MV-4-11 (cell line): ENCODE measurements at regions not wholly inside any gene's neighbourhood (a gene's known extent, or its start where the extent isn't known, plus 50 kb on each side); places are given as distances from the start of the nearest gene placed in this dataset.
"Not testable (repeated sequence)": the region's sequence is repeated elsewhere in the genome, so short reads cannot be mapped to it uniquely, and the experiment has no call there.

Experiments used
- DNase-seq: peaks from one replicate; lab custom pipeline; 2025; lab: John Stamatoyannopoulos, UW

DNA sequence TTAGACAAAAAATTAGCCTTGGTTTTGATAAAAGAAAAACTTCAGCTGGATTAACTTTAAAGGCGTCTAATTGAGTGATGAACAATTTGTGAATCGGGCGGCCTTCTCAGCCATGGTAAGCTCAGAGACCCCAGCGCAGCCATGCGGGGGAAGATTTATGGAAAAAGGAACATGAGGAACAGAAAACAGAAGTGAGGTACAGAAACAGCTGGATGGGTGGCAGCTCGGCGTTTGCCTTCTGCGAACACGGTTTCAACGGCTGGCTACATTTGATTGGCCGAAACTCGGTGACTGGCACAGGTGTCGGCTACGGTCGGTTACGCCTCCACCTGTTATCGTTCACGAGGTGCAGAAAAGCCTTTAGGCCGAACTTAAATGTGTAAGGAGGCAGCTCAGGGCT is 401.4 kb upstream of the FAT1 start:
- no peak for DNase-seq

DNA sequence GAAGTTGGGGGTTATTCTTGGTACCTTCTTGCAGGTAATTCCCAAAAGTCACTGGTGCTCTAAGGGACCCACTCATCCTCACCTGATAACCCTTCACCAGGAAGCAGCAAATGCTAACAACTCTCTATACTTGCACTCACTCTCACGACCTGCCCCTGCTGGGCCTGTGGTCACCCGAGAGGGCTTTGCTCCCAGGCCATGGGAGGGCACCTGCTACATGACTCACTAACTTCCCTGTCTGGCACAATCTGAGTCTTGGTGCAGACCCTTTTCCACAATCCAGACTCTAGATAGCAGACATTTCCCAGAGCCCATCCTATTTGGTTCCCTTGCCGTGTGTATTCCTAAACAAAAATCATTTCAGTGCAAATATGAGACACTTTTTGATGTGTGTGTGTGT is 403.8 kb upstream of the FAT1 start:
- no peak for DNase-seq

DNA sequence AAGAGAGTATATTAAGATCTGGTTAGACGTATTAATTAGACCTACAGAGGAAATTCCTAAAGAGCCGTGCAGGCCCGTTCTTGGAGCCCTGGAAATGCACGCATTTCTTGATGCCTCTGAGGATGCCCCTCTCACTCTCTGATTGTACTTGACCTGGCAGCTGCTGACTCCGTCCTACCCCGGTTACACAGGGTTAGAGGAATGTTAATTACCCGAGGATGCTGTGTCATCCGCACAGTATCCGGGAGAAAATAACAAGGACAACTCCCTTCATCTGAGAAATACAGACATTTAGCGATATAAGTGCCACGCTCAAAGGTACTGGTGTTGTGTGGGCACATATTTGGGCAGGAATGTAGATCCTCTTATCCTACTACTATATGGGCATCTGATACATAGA is 404.6 kb upstream of the FAT1 start:
- no peak for DNase-seq

DNA sequence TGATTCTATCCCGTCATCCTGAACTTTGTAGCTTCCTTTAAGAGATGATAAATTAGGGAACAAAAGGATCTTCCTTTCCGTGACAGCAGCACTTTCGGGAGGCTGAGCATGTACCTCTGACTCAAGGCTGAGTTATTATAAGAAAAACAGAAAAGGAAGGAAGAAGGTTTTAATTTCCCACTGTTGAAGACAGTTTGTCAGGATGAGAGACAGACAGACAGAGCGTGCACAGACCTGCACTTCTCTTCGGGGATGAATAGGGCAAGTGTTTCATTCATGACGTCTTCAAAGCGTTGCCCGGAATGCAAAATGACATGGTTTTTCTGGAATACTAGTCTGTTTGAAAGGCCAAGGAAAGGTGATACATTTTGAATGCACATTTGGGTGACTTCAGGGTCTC is 405.3 kb upstream of the FAT1 start:
- DNase-seq = no peak

DNA sequence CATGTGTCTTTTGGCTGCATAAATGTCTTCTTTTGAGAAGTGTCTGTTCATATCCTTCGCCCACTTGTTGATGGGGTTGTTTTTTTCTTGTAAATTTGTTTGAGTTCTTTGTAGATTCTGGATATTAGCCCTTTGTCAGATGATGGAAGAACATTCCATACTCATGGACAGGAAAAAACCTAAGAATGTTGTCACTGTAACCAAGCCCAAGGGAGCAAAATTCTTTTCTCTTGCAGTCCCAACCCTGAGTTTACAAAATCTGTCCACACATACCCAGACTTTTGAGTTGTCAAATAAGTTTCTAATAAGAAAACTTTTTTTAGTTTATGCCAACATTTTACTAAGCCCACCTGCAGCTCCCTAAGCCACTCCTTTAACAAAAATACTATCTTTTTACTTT is 408.2 kb upstream of the FAT1 start:
- not testable (repeated sequence) for DNase-seq

DNA sequence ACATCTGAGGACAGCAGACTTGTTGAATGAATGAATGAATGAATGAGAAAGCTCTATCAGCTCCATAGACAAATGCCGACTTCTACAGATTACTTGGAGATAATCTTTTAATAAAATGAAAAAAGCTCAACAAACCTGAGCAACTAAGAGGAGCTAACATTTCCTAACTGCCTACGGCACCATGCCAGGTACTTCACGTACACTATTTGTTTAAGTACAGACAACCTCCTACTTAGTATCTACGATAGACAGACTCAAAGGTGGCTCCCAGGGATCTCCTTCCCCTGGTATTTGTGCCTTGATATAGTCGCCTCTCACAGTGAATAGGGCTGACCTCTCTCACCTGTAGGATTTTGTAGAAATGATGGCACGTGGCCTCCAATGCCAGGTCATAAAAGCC is 412.2 kb upstream of the FAT1 start:
- DNase-seq = no peak

DNA sequence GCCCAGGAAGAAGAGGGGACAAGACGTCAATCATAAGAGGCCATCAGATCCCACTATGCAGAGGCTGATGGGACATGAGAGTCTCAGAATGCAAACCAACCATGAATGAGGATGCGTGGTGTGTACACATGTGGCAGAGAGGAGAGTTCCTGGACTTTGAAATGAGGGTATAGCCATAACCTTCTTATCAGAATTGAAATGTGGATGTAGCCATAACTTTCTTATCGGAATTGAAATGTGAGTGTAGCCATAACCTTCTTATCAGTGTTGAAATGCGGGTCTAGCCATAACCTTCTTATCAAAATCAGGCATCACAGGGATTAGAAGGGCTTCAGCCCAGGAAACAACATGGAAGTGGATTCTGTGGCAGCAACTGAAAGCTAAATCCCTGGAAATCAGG is 415.5 kb upstream of the FAT1 start:
- DNase-seq = no peak

DNA sequence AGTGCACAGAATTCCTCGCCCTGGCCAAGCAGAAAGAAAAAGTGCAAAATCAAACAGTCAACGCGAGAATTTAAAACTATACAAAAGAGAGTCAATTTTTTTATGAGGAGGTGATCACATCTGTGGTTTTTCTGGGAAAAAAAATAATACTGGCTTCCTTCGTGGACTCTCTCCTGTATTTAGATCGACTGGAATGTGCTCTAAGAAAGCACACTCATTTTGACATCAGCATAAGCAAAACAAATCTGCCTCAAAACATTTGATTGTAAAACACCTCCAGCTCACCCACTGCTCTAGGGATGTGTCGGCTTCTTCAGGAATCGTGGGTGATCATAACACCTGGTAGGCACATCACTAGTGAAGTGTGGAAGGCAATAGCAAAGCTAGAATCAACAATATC is 417.4 kb upstream of the FAT1 start:
- DNase-seq = no peak

DNA sequence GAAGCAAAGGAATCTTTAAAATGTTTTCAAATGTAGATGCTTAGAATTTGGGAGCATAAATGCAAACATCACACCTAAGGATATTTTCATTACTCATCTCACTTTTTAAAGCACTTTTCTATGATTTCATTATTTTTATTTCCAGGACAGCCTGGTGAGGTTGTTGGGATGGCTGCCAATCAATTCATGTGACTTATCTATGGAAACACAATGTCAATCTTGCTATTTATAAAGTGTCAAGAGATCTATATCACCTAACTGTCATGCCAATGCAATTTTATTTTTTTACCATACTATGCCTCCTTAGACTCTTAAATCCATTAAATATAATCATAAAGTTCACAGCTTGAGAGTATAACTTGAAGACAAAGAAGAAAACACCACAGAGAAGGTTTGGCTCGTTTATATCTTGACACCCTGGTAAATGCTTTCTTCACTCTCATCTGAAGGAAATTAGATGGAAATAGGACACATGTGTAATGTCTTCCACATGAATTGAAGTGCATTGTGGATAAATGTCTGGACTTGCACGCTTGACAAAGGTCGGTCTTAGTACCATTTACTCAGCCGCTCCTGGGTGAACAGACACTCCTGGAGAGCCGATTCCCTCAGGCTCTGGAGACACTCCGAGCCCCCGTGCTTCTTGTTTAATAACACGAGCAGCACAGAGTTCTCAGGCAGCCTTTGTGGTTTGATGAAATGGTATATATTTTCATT is 425.7 kb upstream of the FAT1 start:
- no peak for DNase-seq

DNA sequence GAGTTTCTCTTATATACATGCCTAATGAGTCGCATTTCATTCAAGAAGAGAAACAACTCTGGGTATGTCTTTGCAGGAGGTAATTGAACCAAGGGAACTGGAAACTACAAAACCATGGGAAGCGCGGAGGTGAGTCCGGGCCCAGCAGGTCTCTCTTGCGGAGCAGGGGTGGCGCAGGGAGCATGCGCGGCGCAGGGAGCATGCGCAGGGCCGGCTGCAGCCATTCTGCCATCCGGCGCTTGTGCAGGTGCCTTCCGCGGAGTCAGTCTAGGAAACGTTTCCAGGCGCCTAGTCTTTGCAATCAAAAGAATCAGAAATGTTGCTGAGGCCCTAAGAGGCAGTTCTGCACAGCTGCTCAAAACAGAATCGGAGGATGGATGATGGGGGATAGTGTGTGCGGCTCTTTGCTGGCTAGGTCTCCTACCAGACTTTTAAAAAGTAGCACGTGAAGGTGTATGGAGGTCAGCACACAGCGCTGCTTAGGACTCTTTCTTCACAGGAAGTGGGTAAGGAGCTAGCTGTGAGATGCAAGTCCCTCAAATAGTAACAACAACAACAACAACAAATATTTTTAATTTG is 433.8 kb upstream of the FAT1 start:
- DNase-seq = no peak

DNA sequence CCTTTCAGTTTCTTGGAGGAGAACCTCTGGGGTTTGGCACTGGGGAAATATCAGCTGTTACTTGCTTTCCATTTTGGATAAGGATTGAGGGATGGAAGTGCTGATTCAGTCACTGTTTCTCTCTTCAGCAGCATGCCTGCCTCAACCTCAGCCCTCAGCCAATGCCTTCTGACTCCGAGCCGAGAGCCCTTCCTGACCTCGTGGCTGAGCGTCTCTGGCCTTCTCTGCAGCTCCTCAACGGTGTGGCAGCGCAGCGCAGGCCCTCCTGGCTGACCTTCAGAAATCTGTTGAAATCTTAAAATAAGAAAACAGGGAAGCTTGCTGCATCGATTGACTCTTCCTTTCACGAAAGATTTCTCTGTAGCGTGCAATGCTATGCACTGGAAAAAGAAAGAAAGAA is 434.3 kb upstream of the FAT1 start:
- DNase-seq = no peak

DNA sequence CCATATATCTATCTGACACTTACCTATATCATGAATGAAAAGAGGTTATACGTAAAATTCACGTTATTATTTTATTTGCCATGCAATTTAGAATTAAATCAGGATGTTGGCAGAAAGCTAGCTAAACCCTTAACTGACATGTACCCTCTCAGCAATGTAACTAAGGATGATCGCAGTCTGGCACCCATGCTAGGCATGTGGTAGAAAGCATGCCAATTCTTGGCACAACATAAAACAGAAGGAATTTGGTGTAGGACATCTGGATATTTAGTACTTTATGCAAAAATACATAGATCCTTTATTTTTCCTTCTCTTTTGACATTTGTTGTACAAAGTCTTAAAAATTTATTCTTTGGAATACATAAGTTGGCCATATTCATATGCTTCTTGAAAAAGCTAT is 436.8 kb upstream of the FAT1 start:
- DNase-seq = no peak

DNA sequence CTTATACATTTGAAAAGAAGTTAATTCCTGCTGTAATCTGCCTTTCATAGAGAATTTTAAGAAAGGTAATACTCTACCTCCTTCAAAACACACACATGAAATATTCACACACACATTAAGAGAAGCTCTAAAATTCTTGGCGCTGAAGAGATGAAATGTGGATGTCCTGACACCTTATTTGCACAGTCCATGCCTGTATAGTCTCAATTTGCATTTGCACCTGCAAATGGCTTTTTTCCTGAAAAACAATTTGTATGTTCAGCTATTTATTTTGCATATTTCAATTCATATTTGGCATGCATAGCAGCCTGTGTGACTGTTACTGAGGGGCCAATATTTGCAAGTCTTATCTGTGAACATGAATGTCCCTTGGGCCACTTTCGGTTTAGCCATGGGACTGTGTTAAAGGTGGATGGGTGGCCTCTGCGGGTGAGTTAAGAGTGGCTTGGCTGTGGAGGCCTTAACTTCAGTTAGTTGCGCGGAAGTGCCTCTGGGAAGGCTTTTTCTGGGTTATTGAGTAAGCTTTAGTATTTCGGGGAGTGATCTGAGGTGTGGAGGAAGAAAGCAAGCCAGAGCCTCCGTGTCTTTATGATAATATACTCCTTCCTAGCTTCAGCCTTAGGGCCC is 443.3 kb upstream of the FAT1 start:
- DNase-seq = no peak

DNA sequence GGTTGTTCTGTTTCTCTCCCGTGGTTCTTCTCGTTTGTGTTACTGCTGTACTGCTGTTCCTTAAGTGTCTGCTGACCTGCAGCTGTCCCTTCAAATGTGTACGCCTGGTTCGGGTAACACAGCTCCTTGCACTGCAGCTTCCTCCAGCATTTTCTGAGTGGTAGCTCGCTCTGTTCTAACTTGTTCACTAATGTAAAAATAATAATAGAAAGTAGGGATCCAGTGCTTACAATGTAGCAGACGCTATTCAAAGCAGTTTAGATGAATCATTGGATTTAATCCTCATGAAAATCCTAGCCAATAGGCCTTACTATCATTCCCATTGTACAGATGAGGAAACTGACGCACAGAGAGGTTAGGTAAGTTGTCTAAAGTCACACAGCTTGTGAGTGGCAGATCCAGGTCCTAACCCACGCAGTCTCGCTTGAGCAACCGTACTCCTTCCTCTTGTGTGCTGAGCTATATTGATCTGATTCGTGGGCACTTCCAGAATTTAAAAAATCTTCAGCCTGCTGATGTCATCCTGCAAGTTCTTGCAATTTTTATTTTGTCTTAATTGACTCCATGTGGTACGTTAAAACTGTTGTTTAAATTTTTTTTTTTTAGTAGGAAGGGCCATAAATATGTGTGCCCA is 448.2 kb upstream of the FAT1 start:
- DNase-seq = no peak

DNA sequence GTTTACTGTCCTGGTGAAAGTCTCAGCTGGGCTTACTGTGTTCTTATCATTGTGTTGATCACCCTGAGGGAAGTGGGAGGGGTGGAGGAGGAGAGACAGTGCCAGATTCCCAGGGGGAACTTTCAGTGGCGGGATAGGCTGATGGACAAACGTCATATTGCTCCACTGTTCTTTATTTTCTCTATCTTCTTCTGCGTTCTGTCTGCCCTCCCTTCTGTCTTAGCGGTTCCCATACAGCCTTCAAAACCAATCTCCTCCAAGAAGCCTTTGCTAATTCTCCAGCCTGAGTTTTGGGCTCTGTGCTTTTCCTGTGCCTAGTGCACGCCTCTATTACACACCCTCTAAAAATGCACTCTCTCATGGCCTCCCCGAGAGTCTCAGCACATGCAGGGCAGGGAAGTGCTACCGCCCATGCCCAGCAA is 448.7 kb upstream of the FAT1 start:
- DNase-seq = no peak

DNA sequence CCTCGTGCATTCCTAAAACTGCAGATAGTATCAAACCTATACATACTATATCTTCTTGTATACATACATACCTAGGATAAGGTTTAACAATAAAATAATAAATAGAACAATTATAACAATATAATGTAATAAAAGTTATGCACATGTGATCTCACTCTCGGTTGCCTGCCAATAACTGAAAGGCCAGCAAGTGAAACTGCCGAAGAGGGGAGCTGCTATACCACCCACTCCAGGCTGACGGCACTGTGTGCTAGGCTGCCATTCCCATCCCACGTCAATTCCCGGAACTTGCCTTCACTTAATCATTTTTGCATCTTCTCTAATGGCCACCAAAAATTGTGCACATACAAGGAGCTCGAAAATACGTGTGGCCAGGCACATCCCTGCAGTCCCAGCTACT is 451.1 kb upstream of the FAT1 start:
- no peak for DNase-seq

DNA sequence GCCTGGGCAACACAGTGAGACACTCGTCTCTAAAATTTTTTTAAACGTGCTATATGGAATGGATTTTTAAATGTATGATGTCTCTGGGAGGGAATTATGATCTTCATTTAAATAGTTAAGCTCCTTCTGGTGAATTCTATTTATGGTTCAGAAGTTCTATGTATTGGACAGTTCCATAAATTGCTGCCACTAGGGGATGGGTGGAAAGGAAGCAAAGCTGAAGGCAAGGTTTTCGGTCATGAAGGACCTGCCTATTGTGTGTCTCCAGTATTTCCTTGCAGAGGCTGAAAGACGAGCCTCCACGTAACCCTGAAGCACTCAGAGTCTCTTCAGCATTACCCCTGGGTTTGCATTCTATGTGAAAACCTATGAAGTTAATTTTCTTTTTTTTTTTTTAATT is 451.5 kb upstream of the FAT1 start:
- no peak for DNase-seq

DNA sequence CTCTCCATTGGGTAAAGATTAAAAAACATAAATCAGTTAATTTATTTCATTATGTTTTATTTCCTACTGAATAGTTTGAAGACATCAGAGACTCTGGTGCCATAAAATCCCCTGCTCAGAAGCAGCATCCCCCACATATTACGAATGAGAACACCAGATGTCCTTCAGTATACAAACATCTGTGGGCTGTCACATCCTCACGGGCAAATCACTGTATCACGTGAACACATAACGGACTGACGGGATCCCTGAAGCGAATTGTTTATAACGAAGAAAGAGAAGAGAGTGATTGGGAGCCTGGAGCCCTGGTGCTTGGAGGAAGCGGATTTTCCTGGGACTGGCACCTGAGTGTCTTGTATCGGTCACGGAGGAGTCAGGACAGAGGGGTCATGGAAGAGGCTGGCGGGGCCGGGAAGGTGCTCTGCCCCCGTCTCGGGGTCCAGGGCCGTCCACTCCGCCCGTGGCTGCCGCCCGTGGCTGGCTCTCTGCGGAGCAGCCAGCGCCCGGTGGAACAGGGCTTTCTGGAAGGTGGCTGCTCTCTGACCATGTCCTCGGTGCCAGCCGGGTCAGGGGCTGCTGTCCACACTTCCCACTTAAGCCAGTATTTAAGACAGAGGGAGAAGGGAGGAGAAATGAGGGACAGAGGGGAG is 452.7 kb upstream of the FAT1 start:
- no peak for DNase-seq

DNA sequence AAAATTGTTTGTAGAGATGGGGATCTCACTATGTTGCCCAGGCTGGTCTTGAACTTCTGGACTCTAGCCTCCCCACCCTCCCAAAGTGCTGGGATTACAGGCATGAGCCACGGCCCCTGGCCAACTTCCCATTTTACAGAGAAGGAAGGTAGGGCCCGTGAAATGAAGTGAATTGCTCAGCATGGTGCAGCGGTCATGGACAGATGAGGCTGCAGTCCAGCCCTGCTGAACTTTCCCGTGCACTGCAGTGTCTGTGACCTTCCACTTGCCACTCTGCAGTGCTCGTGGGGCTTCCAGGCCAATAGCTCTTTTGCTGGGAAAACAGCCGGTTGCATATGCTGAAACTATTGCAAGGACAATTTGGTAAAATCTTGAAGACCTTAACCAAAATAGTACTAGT is 454.4 kb upstream of the FAT1 start:
- no peak for DNase-seq

DNA sequence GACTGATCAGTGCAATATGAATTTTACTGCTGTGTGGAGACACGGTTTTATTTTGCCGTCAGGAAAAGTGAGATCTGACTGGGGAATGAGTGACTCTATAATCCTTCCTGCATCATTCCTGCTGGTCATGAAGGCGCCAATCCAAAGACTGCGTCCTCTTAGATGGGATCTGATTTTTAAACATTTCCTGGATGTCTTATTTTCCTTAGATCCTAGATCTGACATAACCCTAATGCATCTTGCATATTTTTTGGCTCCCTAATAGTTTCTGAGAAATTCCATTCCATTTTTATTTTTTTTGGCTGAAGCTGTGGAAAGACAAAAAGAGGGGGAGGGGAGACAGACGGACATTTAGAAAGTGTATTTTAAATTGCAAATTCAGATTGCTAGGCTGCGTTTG is 454.9 kb upstream of the FAT1 start:
- no peak for DNase-seq

DNA sequence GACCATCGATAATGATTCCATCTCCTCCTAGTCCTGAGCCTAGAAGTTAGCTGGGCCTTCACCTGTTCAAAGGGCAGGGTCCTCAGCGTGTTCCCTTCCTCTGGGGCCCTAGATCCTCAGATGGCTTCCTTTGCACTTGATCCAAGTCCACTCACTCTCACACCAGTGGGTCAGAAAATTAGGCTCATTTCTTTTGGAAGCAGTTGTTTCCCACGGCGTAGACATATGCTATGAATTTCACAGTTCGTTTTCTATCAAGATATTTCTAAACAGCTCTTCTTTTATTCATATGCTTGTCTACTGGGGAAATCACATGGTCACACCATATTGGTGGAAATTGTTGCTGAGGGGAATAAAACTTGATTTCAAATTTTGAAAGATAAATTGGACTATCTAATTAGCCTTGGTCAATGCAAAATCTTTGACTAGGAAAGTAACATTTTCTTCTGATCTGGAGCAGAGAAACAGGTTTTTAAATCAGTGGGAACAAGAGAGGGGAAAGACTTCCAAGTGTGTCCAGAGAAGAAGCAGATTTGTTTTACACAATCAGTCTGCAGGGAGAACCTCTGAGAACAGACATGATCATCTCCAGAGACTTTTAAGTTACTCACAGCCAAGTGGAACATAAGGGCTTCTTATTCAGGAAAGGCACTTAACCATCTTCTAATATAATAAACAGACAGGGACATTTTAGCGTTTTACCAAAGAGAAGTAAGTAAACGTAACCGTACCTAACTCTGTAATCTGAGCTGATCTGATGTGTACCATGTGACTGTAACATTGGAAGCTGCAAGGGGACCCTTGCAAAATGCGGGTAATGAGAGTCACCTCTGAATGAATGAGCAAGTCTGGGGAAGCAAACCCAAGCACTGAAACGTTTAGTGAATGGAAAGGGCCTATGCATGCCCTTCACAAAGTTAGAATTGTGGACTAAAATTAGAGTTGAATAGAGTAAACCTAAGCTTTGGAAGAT is 455.7 kb upstream of the FAT1 start:
- no peak for DNase-seq

DNA sequence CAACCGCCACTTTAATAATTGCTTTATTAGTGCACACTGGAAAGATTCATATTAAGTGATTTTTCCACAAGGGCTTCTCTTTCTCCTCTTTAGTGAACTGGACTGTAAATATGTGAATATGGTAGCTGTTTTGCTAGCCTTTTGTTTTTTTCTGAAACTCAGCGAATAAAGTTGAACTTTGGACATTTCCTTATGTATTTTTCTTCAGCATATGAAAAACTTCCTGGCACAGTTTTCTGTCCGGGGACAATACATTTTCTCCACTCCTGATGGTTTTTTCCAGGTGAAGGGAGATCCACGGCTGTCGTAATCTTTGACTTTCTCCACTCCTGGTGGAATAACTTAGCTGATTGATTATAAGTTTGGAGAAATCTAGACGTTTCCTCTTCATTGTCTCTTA is 457.4 kb upstream of the FAT1 start:
- no peak for DNase-seq
